ENCODE measurements at regions not wholly inside any gene's neighbourhood (a gene's known extent, or its start where the extent isn't known, plus 50 kb on each side); places are given as distances from the start of the nearest gene placed in this dataset.

- TF ChIP-seq CTCF (IDR thresholded peaks at IDR 0.05; ENCODE audit: extremely low read depth, insufficient read depth, missing control alignments), result no peak
- no peak for DNase-seq (ENCODE audit: low spot score)
- in situ Hi-C loops (cut with MboI; ENCODE audit: low pct_unique_long_range_greater_than_20kb, low sequenced_read_pairs, unreplicated experiment), result no loop called here
Observed at GRCh38 chr14:62364161-62364560, 601.9 kb downstream of the SNAPC1 start.

- no peak for DNase-seq (ENCODE audit: low spot score)
- TF ChIP-seq CTCF (IDR thresholded peaks at IDR 0.05; ENCODE audit: extremely low read depth, insufficient read depth, missing control alignments), result no peak
- in situ Hi-C loops (cut with MboI; ENCODE audit: low pct_unique_long_range_greater_than_20kb, low sequenced_read_pairs, unreplicated experiment), result no loop called here
Observed at GRCh38 chr14:62364800-62365280, 602.6 kb downstream of the SNAPC1 start.

- in situ Hi-C loops (cut with MboI; ENCODE audit: low pct_unique_long_range_greater_than_20kb, low sequenced_read_pairs, unreplicated experiment), result no loop called here
- no peak for TF ChIP-seq CTCF (IDR thresholded peaks at IDR 0.05; ENCODE audit: extremely low read depth, insufficient read depth, missing control alignments)
- DNase-seq (ENCODE audit: low spot score), result no peak
Observed at GRCh38 chr14:62369919-62370560, 607.8 kb downstream of the SNAPC1 start.

DNA sequence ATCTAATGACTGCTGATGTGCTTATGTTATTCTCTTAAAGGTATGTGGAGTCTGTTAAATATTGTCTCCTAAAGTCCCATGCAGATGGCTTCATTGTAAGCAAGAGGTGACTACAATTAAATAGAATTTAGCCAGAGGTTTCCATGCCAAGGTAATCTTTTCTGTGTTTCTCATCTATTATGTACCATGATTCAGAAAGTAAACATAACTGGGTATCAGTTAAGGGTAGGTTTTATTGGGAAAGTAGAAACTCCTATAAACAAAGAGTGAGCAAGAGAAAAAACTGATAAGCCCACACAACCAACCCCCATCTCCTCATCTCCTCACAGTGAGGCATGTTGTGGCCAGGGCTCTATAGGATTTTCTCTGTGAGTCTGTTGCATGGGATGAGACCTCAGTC lies 611.7 kb downstream of the SNAPC1 start:
- in situ Hi-C loops (cut with MboI; ENCODE audit: low pct_unique_long_range_greater_than_20kb, low sequenced_read_pairs, unreplicated experiment), result no loop called here
- TF ChIP-seq CTCF (IDR thresholded peaks at IDR 0.05; ENCODE audit: extremely low read depth, insufficient read depth, missing control alignments), result no peak
- no peak for DNase-seq (ENCODE audit: low spot score)

GRCh38 chr14:62378057-62378456 lies 615.8 kb downstream of the SNAPC1 start:
- DNase-seq (ENCODE audit: low spot score), result no peak
- TF ChIP-seq CTCF (IDR thresholded peaks at IDR 0.05; ENCODE audit: extremely low read depth, insufficient read depth, missing control alignments), result no peak
- in situ Hi-C loops (cut with MboI; ENCODE audit: low pct_unique_long_range_greater_than_20kb, low sequenced_read_pairs, unreplicated experiment), result no loop called here

DNA sequence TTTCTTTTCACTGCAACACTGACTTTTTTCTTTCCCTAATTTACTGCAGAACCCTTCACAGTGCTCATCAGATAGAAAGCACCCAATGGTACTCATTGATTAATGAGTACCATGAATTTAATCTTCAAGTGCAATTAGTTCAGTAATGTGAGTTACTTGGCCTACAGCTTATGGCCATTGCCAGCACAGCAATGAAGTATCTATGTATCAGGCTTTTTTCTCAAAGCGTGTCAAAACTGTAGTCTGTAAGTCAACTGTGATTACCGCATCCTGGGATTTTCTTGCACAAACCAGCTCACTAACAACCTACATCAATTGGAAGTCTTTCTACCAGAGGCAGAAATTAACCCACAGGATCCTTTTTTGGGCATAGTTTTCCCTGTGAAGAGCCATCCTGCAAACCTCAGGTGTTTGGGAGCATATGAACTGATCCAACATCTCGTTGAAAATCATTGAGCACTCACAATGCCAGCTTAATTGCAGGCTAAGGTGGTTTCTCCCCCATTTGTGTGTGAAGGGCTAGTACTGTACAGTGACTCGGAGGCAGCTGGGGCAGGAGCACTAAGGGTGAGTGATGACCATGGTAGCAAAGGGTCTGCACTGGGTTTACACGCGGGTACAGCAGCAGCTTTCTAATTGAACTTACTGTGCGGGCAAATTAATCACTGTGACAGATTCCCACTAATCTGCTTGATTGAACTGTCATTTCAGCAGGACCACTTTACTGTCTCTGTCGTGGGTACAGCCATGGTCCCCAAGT lies 619.3 kb downstream of the SNAPC1 start:
- in situ Hi-C loops (cut with MboI; ENCODE audit: low pct_unique_long_range_greater_than_20kb, low sequenced_read_pairs, unreplicated experiment), result no loop called here
- no peak for DNase-seq (ENCODE audit: low spot score)
- TF ChIP-seq CTCF (IDR thresholded peaks at IDR 0.05; ENCODE audit: extremely low read depth, insufficient read depth, missing control alignments), result no peak

Measured in GM13977 (cell line).